Gastroesophageal sphincter (tissue), 4 donors: ENCODE measurements at regions not wholly inside any gene's neighbourhood (a gene's known extent, or its start where the extent isn't known, plus 50 kb on each side); places are given as distances from the start of the nearest gene placed in this dataset.

Experiments used
- ATAC-seq: fragments of 150-250 bp; one replicate; pipeline ENCODE4 v1.9.1; 2016; ENCODE audit warnings: mild to moderate bottlenecking, moderate library complexity
- H3K27ac ChIP-seq, 4 donors: fragments of 200-600 bp; sonication (generic) in 3 of 4; 1 replicate in 3 of 4; 2 replicates in 1 of 4; pipeline ENCODE4 v1.5.1; 2016 to 2019
- H3K27me3 ChIP-seq: fragments of 200-600 bp; sonication (generic); one replicate; pipeline ENCODE4 v1.5.1; 2019
- H3K36me3 ChIP-seq, 2 donors: fragments of 200-600 bp; sonication (generic); one replicate each; pipeline ENCODE4 v1.5.1; 2019; ENCODE audit warnings: control low read depth in 1 of 2
- H3K4me1 ChIP-seq, 3 donors: fragments of 200-600 bp; sonication (generic); 1 replicate in 2 of 3; 2 replicates in 1 of 3; pipeline ENCODE4 v1.5.1; 2016 to 2019; ENCODE audit warnings: control low read depth in 2 of 3
- H3K4me3 ChIP-seq, 2 donors: fragments of 200-600 bp; sonication (generic); one replicate each; pipeline ENCODE4 v1.5.1; 2019; ENCODE audit warnings: mild to moderate bottlenecking in 1 of 2, moderate library complexity in 1 of 2
- H3K9me3 ChIP-seq, 3 donors: fragments of 200-600 bp; sonication (generic); one replicate each; pipeline ENCODE4 v1.5.1; 2017 to 2019; ENCODE audit warnings: control low read depth in 2 of 3
- EP300 ChIP-seq: sonication (generic); formaldehyde crosslinking; IDR thresholded peaks from one replicate; pipeline ENCODE4 v1.6.1; 2017; ENCODE audit warnings: antibody characterized with exemption, mild to moderate bottlenecking
- POLR2A ChIP-seq, 2 donors: fragments of 450-650 bp; IDR thresholded peaks; one replicate each; pipeline ENCODE4 v1.6.1; 2017; ENCODE audit warnings: antibody characterized with exemption in 2 of 2, mild to moderate bottlenecking in 2 of 2, moderate library complexity in 1 of 2
- POLR2AphosphoS5 ChIP-seq: sonication (generic); formaldehyde crosslinking; IDR thresholded peaks from one replicate; pipeline ENCODE4 v1.6.1; 2017; ENCODE audit warnings: antibody characterized with exemption
- WGBS, 2 donors: methylation state at CpG; one replicate each; pipeline ENCODE4 v1.1.5; 2018; ENCODE audit warnings: low coverage in 1 of 2; 5-methylcytosine and 5-hydroxymethylcytosine counted together
- TF ChIP-seq, protein P1 (sequence below), 4 experiments: fragments of 200-600 bp in 2 of 4; fragments of 450-650 bp in 2 of 4; sonication (generic) in 1 of 4; IDR thresholded peaks; one replicate each; pipeline ENCODE4 v1.5.1; 2017 to 2019; ENCODE audit warnings: antibody characterized with exemption in 4 of 4, mild to moderate bottlenecking in 2 of 4, moderate library complexity in 2 of 4

DNA sequence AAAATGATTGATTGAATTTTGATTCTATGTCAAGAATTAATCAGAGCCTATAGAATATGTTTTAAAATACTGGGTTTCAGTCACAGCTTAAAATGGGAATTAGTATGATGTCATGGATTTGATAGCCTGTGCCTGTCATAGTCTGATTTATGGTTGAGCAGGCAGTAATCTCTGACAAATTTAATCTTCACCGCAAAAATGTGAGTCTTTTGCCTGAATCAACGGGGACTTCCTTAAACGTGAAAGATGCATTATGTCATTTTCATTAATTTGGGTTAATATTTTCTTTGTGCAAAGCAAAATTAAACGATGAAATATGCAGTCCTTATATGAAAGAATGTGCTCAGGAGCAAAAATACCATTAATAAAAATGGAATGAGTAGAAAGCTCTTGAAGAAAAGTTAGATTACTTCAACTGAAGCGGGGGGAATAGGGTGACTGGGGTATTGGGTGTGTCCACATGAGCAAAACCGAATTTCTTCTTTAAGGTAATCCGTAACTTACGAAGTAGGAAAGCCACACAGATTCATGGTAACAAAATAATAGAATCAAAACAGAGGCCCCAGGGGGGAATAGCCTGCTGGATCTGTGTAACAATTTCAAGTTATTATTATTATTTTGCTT, 339.6 kb upstream of the NOX3 start:
- no peaks in the 10 kb centered on the region for H3K4me1 ChIP-seq
- peaks cover 0 to 6% (median 0%) of the 10 kb centered on the region in 3 donors for H3K9me3 ChIP-seq
- H3K36me3 ChIP-seq: no peaks in the 10 kb centered on the region
- H3K27me3 ChIP-seq: no peaks in the 10 kb centered on the region
- 75 to 84% methylated on average over 8 of the region's 8 CpGs for WGBS, 2 donors
- no peak for TF ChIP-seq EP300
- no peak for TF ChIP-seq POLR2AphosphoS5
- TF ChIP-seq, protein P1, sequence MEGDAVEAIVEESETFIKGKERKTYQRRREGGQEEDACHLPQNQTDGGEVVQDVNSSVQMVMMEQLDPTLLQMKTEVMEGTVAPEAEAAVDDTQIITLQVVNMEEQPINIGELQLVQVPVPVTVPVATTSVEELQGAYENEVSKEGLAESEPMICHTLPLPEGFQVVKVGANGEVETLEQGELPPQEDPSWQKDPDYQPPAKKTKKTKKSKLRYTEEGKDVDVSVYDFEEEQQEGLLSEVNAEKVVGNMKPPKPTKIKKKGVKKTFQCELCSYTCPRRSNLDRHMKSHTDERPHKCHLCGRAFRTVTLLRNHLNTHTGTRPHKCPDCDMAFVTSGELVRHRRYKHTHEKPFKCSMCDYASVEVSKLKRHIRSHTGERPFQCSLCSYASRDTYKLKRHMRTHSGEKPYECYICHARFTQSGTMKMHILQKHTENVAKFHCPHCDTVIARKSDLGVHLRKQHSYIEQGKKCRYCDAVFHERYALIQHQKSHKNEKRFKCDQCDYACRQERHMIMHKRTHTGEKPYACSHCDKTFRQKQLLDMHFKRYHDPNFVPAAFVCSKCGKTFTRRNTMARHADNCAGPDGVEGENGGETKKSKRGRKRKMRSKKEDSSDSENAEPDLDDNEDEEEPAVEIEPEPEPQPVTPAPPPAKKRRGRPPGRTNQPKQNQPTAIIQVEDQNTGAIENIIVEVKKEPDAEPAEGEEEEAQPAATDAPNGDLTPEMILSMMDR (IDR thresholded peaks at IDR 0.05): no peak
- no peak for TF ChIP-seq POLR2A (IDR thresholded peaks at IDR 0.05)
- H3K27ac ChIP-seq: no peak overlapping the region
- ATAC-seq: no peak
- H3K4me3 ChIP-seq: no peak overlapping the region

DNA sequence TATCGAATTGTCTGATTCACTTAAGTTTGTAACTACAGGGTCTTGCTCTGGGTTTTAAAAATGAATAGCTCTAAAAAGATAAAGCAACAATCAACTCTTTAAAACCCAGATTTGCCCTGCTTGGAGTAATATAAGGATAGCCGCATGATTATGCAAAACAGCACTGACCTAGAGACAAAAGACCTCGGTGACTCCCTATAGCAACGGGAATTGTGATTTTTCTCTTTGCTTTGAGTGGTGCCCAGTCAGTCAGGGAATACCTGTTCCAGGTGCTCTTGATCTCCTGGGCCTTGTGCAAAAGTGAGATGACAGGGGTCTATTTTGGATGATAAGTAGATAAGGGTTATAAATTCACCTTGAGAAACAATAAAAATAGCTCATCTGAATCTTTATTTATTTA, 336.3 kb upstream of the NOX3 start:
- ATAC-seq: no peak
- H3K4me1 ChIP-seq: no peaks in the 10 kb centered on the region
- no peak overlapping the region for H3K27ac ChIP-seq
- TF ChIP-seq EP300 (no peak), POLR2AphosphoS5 (no peak), POLR2A (IDR thresholded peaks at IDR 0.05) (no peak)
- TF ChIP-seq, protein P1 (IDR thresholded peaks at IDR 0.05): no peak
- H3K27me3 ChIP-seq: no peaks in the 10 kb centered on the region
- no peaks in the 10 kb centered on the region for H3K36me3 ChIP-seq
- H3K4me3 ChIP-seq: no peak overlapping the region
- WGBS, 2 donors: 71 to 78% methylated on average over 4 of the region's 4 CpGs
- H3K9me3 ChIP-seq: peaks cover 0 to 6% (median 0%) of the 10 kb centered on the region in 3 donors

DNA sequence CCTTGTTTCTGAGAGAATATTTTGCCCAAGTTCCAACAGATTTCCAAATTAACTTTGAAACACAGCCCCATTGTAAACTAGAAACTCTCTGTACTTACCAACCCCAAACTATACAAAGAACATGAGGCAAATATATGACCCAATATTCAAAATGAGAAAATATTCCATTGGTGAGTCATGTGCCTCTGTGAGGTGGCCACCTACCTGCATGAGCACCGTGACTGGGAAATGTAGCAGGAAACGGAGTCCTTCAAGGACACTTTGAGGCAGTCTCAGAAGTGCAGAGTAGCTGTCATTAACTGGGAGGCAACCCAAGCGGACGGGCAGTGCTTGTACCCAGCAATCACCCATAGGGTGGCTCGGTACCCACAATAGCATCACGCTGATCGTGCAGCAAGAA, 335.5 kb upstream of the NOX3 start:
- no peak overlapping the region for H3K27ac ChIP-seq
- H3K9me3 ChIP-seq: peaks cover 0 to 6% (median 0%) of the 10 kb centered on the region in 3 donors
- H3K27me3 ChIP-seq: no peaks in the 10 kb centered on the region
- no peak overlapping the region for H3K4me3 ChIP-seq
- WGBS, 2 donors: 78 to 85% methylated on average over 5 to 7 of the region's 7 CpGs
- H3K4me1 ChIP-seq: no peaks in the 10 kb centered on the region
- no peaks in the 10 kb centered on the region for H3K36me3 ChIP-seq
- ATAC-seq: no peak
- TF ChIP-seq POLR2A (IDR thresholded peaks at IDR 0.05) (no peak), POLR2AphosphoS5 (no peak), EP300 (no peak)
- TF ChIP-seq, protein P1 (IDR thresholded peaks at IDR 0.05): no peak

DNA sequence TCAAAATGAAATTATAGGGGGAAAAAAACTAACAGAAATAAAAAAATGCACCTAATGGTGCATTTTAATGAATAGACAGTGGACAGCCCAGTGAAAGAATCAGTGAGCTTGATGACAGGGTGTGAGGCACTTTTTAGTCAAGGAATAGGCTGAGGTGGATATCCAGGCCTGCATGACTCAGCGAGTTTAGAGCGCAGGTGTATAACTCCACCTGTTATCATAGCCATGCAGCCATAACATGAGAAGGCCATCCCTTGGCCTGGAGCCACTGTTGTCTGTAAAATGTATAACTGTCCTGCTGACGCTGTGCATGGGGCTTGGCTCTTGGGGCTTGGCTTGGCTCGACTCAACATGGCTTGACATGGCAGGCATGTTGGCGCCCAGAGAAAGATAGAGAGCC, 331.5 kb upstream of the NOX3 start:
- H3K4me1 ChIP-seq: no peaks in the 10 kb centered on the region
- no peak overlapping the region for H3K27ac ChIP-seq
- no peaks in the 10 kb centered on the region for H3K9me3 ChIP-seq
- ATAC-seq: no peak
- TF ChIP-seq POLR2A (IDR thresholded peaks at IDR 0.05) (no peak), POLR2AphosphoS5 (no peak)
- TF ChIP-seq, protein P1 (IDR thresholded peaks at IDR 0.05): no peak
- H3K27me3 ChIP-seq: no peaks in the 10 kb centered on the region
- H3K4me3 ChIP-seq: no peak overlapping the region
- H3K36me3 ChIP-seq: no peaks in the 10 kb centered on the region
- WGBS, 2 donors: 79 to 90% methylated on average over 2 to 4 of the region's 5 CpGs

DNA sequence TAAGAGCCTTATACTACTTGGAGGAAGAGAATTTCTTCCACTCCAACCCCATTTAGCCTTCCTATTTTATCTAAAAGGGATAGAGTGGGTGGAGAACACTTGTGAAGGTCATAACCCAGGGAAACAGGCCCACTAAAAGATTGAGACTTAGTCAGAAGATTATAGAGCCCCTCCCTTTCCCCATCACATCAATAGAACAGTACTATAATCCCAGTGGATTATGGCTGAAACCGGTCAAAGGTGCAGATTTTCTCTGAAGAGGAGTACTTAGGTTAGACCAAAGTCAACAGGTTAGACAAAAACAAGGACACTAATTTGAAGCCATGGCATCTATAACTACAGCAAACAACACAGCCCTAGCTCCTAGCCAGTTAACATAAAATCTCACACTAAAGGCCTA, 330.9 kb upstream of the NOX3 start:
- 100% methylated on average over 1 of the region's 1 CpG for whole genome bisulfite sequencing, 2 donors
- H3K9me3 ChIP-seq: no peaks in the 10 kb centered on the region
- no peak overlapping the region for H3K27ac ChIP-seq
- no peaks in the 10 kb centered on the region for H3K4me1 ChIP-seq
- no peaks in the 10 kb centered on the region for H3K27me3 ChIP-seq
- no peaks in the 10 kb centered on the region for H3K36me3 ChIP-seq
- TF ChIP-seq EP300 (no peak), POLR2AphosphoS5 (no peak), POLR2A (IDR thresholded peaks at IDR 0.05) (no peak)
- TF ChIP-seq, protein P1 (IDR thresholded peaks at IDR 0.05): no peak
- no peak overlapping the region for H3K4me3 ChIP-seq
- no peak for ATAC-seq
